Activated naive CD8-positive, alpha-beta T cell treated with anti-CD3 and anti-CD28 coated beads, Interleukin-2, amount 10 ng/mL, durations not matched to agents 7 days and 5 days (primary cell): ENCODE measurements at regions not wholly inside any gene's neighbourhood (a gene's known extent, or its start where the extent isn't known, plus 50 kb on each side); places are given as distances from the start of the nearest gene placed in this dataset.

Experiments used
- ATAC-seq: fragments of 150-1000 bp; cut with Tn5 transposase; one replicate; pipeline ENCODE4 v1.10.0; 2021; ENCODE audit warnings: low read depth, moderate library complexity
- POLR2A ChIA-PET: fragments of 350-600 bp; sonication (Branson Sonifier 250); formaldehyde crosslinking; loops from one replicate; lab custom pipeline; 2021; ENCODE audit warnings: antibody characterized with exemption; lab: Charles Lee
- DNase-seq: peaks from one replicate; pipeline ENCODE4 v3.0.0; 2021
- H3K27ac Mint-ChIP-seq: one replicate; pipeline ENCODE4 v1.8.0; 2022; ENCODE audit warnings: mild to moderate bottlenecking, mixed read lengths
- H3K27me3 Mint-ChIP-seq: one replicate; pipeline ENCODE4 v1.8.0; 2022; ENCODE audit warnings: mild to moderate bottlenecking, moderate library complexity, mixed read lengths
- H3K36me3 Mint-ChIP-seq: one replicate; pipeline ENCODE4 v1.8.0; 2021; ENCODE audit warnings: mild to moderate bottlenecking, mixed read lengths
- H3K4me1 Mint-ChIP-seq: one replicate; pipeline ENCODE4 v1.8.0; 2021; ENCODE audit warnings: mixed read lengths
- H3K4me3 Mint-ChIP-seq: one replicate; pipeline ENCODE4 v1.8.0; 2022; ENCODE audit warnings: mild to moderate bottlenecking, moderate library complexity, mixed read lengths
- H3K9me3 Mint-ChIP-seq: one replicate; pipeline ENCODE4 v1.8.0; 2021; ENCODE audit warnings: mixed read lengths

- no peak overlapping the region for H3K4me3 Mint-ChIP-seq
- no peaks in the 10 kb centered on the region for H3K9me3 Mint-ChIP-seq
- DNase-seq (peak; percentile 60), ATAC-seq (peak; percentile 47)
- H3K27ac Mint-ChIP-seq = no peak overlapping the region
- POLR2A ChIA-PET = interaction anchor here (0.6 to 0.7 kb wide), 3 partner anchors 12 to 996 kb away, joined by 3 to 5 read pairs (median 3); no protein-coding TSS in a partner anchor
- H3K4me1 Mint-ChIP-seq = peaks cover 3% of the 10 kb centered on the region
- H3K27me3 Mint-ChIP-seq = peaks cover 7% of the 10 kb centered on the region
- H3K36me3 Mint-ChIP-seq = no peaks in the 10 kb centered on the region
Observed at GRCh38 chr19:29263305-29264135, 50.6 kb upstream of the UQCRFS1 start.

- no peak overlapping the region for H3K27ac Mint-ChIP-seq
- POLR2A ChIA-PET = no interaction called here
- no peaks in the 10 kb centered on the region for H3K9me3 Mint-ChIP-seq
- H3K27me3 Mint-ChIP-seq = peaks cover 7% of the 10 kb centered on the region
- no peaks in the 10 kb centered on the region for H3K36me3 Mint-ChIP-seq
- ATAC-seq (no peak), DNase-seq (no peak)
- H3K4me3 Mint-ChIP-seq = no peak overlapping the region
- H3K4me1 Mint-ChIP-seq = peaks cover 2% of the 10 kb centered on the region
Observed at GRCh38 chr19:29264897-29265296, 51.9 kb upstream of the UQCRFS1 start.

- no peak for DNase-seq
- Mint-ChIP-seq H3K36me3 (no peaks in the 10 kb centered on the region), H3K27me3 (peaks cover 10% of the 10 kb centered on the region), H3K4me1 (peaks cover 2% of the 10 kb centered on the region), H3K4me3 (no peak overlapping the region), H3K9me3 (no peaks in the 10 kb centered on the region), H3K27ac (no peak overlapping the region)
- POLR2A ChIA-PET = no interaction called here
- no peak for ATAC-seq
Observed at GRCh38 chr19:29265436-29265835, 52.5 kb upstream of the UQCRFS1 start.

GRCh38 chr19:29266001-29266400 is 53.0 kb upstream of the UQCRFS1 start:
- H3K27me3 Mint-ChIP-seq = peaks cover 12% of the 10 kb centered on the region
- POLR2A ChIA-PET = no interaction called here
- ATAC-seq = no peak
- H3K36me3 Mint-ChIP-seq = no peaks in the 10 kb centered on the region
- peaks cover 2% of the 10 kb centered on the region for H3K4me1 Mint-ChIP-seq
- no peak for DNase-seq
- no peak overlapping the region for H3K4me3 Mint-ChIP-seq
- H3K9me3 Mint-ChIP-seq = no peaks in the 10 kb centered on the region
- H3K27ac Mint-ChIP-seq = no peak overlapping the region

GRCh38 chr19:29266603-29267002 is 53.7 kb upstream of the UQCRFS1 start:
- Mint-ChIP-seq H3K27ac (no peak overlapping the region), H3K4me1 (peaks cover 2% of the 10 kb centered on the region), H3K27me3 (peaks cover 12% of the 10 kb centered on the region), H3K9me3 (no peaks in the 10 kb centered on the region), H3K4me3 (no peak overlapping the region), H3K36me3 (no peaks in the 10 kb centered on the region)
- ATAC-seq = no peak
- DNase-seq = no peak
- POLR2A ChIA-PET = no interaction called here

- Mint-ChIP-seq H3K4me3 (no peak overlapping the region), H3K9me3 (no peaks in the 10 kb centered on the region), H3K27me3 (peaks cover 12% of the 10 kb centered on the region), H3K4me1 (peaks cover 2% of the 10 kb centered on the region), H3K36me3 (no peaks in the 10 kb centered on the region), H3K27ac (no peak overlapping the region)
- POLR2A ChIA-PET = no interaction called here
- ATAC-seq (no peak), DNase-seq (no peak)
Observed at GRCh38 chr19:29267701-29268100, 54.8 kb upstream of the UQCRFS1 start.

GRCh38 chr19:29268103-29268502 is 55.2 kb upstream of the UQCRFS1 start:
- Mint-ChIP-seq H3K27me3 (peaks cover 12% of the 10 kb centered on the region), H3K27ac (no peak overlapping the region)

GRCh38 chr19:29268721-29269393 is 55.9 kb upstream of the UQCRFS1 start:
- Mint-ChIP-seq H3K4me1 (peaks cover 2% of the 10 kb centered on the region), H3K27me3 (peaks cover 14% of the 10 kb centered on the region), H3K9me3 (no peaks in the 10 kb centered on the region), H3K27ac (no peak overlapping the region), H3K36me3 (no peaks in the 10 kb centered on the region), H3K4me3 (no peak overlapping the region)
- ATAC-seq = no peak
- no peak for DNase-seq
- POLR2A ChIA-PET = no interaction called here

More at GRCh38 chr19:29268103-29268502, 55.2 kb upstream of the UQCRFS1 start:
- no peak for ATAC-seq
- POLR2A ChIA-PET = no interaction called here
- H3K9me3 Mint-ChIP-seq = no peaks in the 10 kb centered on the region
- H3K4me1 Mint-ChIP-seq = peaks cover 2% of the 10 kb centered on the region
- DNase-seq = no peak
- H3K36me3 Mint-ChIP-seq = no peaks in the 10 kb centered on the region
- no peak overlapping the region for H3K4me3 Mint-ChIP-seq

GRCh38 chr19:29269641-29270040 is 56.7 kb upstream of the UQCRFS1 start:
- DNase-seq (no peak), ATAC-seq (no peak)
- Mint-ChIP-seq H3K27ac (no peak overlapping the region), H3K4me3 (no peak overlapping the region), H3K4me1 (peaks cover 2% of the 10 kb centered on the region), H3K9me3 (no peaks in the 10 kb centered on the region), H3K36me3 (no peaks in the 10 kb centered on the region), H3K27me3 (peaks cover 11% of the 10 kb centered on the region)
- POLR2A ChIA-PET = no interaction called here

- POLR2A ChIA-PET = no interaction called here
- H3K36me3 Mint-ChIP-seq = no peaks in the 10 kb centered on the region
- peaks cover 2% of the 10 kb centered on the region for H3K4me1 Mint-ChIP-seq
- peaks cover 1% of the 10 kb centered on the region for H3K9me3 Mint-ChIP-seq
- no peak overlapping the region for H3K27ac Mint-ChIP-seq
- H3K27me3 Mint-ChIP-seq = peaks cover 11% of the 10 kb centered on the region
- DNase-seq (no peak), ATAC-seq (no peak)
- H3K4me3 Mint-ChIP-seq = no peak overlapping the region
Observed at GRCh38 chr19:29271341-29271740, 58.4 kb upstream of the UQCRFS1 start.

- ATAC-seq (no peak), DNase-seq (no peak)
- Mint-ChIP-seq H3K9me3 (peaks cover 1% of the 10 kb centered on the region), H3K4me3 (no peak overlapping the region), H3K27ac (no peak overlapping the region), H3K4me1 (peaks cover 3% of the 10 kb centered on the region), H3K36me3 (peaks cover 1% of the 10 kb centered on the region), H3K27me3 (peaks cover 11% of the 10 kb centered on the region)
- POLR2A ChIA-PET = no interaction called here
Observed at GRCh38 chr19:29271911-29272310, 59.0 kb upstream of the UQCRFS1 start.

GRCh38 chr19:29273000-29273640 is 60.2 kb upstream of the UQCRFS1 start:
- POLR2A ChIA-PET = no interaction called here
- ATAC-seq (no peak), DNase-seq (no peak)
- Mint-ChIP-seq H3K27me3 (peaks cover 9% of the 10 kb centered on the region), H3K36me3 (peaks cover 4% of the 10 kb centered on the region), H3K27ac (no peak overlapping the region), H3K9me3 (peaks cover 2% of the 10 kb centered on the region), H3K4me3 (no peak overlapping the region), H3K4me1 (peaks cover 11% of the 10 kb centered on the region)

GRCh38 chr19:29275266-29275665 is 62.3 kb upstream of the UQCRFS1 start:
- Mint-ChIP-seq H3K27me3 (peaks cover 7% of the 10 kb centered on the region), H3K9me3 (peaks cover 4% of the 10 kb centered on the region), H3K27ac (no peak overlapping the region), H3K36me3 (peaks cover 4% of the 10 kb centered on the region), H3K4me1 (peaks cover 9% of the 10 kb centered on the region), H3K4me3 (no peak overlapping the region)
- POLR2A ChIA-PET = no interaction called here
- ATAC-seq (no peak), DNase-seq (no peak)
